GM12878 (cell line): ENCODE measurements at regions not wholly inside any gene's neighbourhood (a gene's known extent, or its start where the extent isn't known, plus 50 kb on each side); places are given as distances from the start of the nearest gene placed in this dataset.

ENCODE experiments used
- BACH1 ChIP-seq: fragments of 450-650 bp; IDR thresholded peaks from 2 replicates; pipeline ENCODE4 v1.6.1; 2017; ENCODE audit warnings: mild to moderate bottlenecking, borderline replicate concordance
- BCL11A ChIP-seq: IDR thresholded peaks from 2 replicates; pipeline ENCODE4 v1.6.1; 2011; ENCODE audit warnings: low read depth, low read length
- BRCA1 ChIP-seq: IDR thresholded peaks from 2 replicates; pipeline ENCODE4 v1.6.1; 2011; ENCODE audit warnings: low read depth, low read length, improper control_type of control experiment
- CHD1 ChIP-seq: IDR thresholded peaks from 2 replicates; pipeline ENCODE4 v1.6.1; 2012; ENCODE audit warnings: low read depth, low read length, improper control_type of control experiment
- CREB1 ChIP-seq: IDR thresholded peaks from 2 replicates; pipeline ENCODE4 v1.6.1; 2012; ENCODE audit warnings: low read depth, mild to moderate bottlenecking, inconsistent platforms
- EED ChIP-seq: sonication (generic); IDR thresholded peaks from 2 replicates; pipeline ENCODE4 v1.6.1; 2016; ENCODE audit warnings: antibody characterized with exemption, low read depth
- EP300 ChIP-seq, 2 experiments: fragments of 150-350 bp in 1 of 2; IDR thresholded peaks; 2 replicates each; pipeline ENCODE4 v1.6.1; 2011 to 2012; ENCODE audit warnings: low read depth in 2 of 2, low read length in 2 of 2, borderline replicate concordance in 1 of 2, improper control_type of control experiment in 1 of 2, inconsistent platforms in 1 of 2; ENCODE audit not compliant: control insufficient read depth in 1 of 2
- JUND ChIP-seq: IDR thresholded peaks from 2 replicates; pipeline ENCODE4 v1.6.1; 2012; ENCODE audit warnings: low read depth, mild to moderate bottlenecking, low read length, improper control_type of control experiment, moderate library complexity
- KAT2A ChIP-seq: conservative IDR thresholded peaks from 2 replicates; pipeline ENCODE4 v1.6.1; 2011; ENCODE audit warnings: low read depth, low read length; ENCODE audit not compliant: control insufficient read depth
- MTA3 ChIP-seq: IDR thresholded peaks from 2 replicates; pipeline ENCODE4 v1.6.1; 2012; ENCODE audit warnings: low read length, inconsistent platforms, borderline replicate concordance
- RCOR1 ChIP-seq: conservative IDR thresholded peaks from 2 replicates; pipeline ENCODE4 v1.6.1; 2012; ENCODE audit warnings: low read depth, low read length, improper control_type of control experiment
- SIX5 ChIP-seq: IDR thresholded peaks from 2 replicates; pipeline ENCODE4 v1.6.1; 2011; ENCODE audit warnings: mild to moderate bottlenecking, low read depth, low read length, moderate library complexity; ENCODE audit not compliant: severe bottlenecking
- SMARCA5 ChIP-seq: fragments of 450-650 bp; IDR thresholded peaks from 2 replicates; pipeline ENCODE4 v1.6.1; 2017; ENCODE audit warnings: mild to moderate bottlenecking
- ZNF217 ChIP-seq: fragments of 450-650 bp; IDR thresholded peaks from 2 replicates; pipeline ENCODE4 v1.6.1; 2017; ENCODE audit warnings: antibody characterized with exemption, mild to moderate bottlenecking
- TF ChIP-seq, protein P1 (sequence below): fragments of 450-650 bp; IDR thresholded peaks from 2 replicates; pipeline ENCODE4 v1.6.1; 2017; ENCODE audit warnings: mild to moderate bottlenecking, moderate library complexity
- TF ChIP-seq, protein P2 (sequence below): IDR thresholded peaks from 2 replicates; pipeline ENCODE4 v1.6.1; 2012; ENCODE audit warnings: low read depth, low read length, improper control_type of control experiment
- TF ChIP-seq, protein P3 (sequence below): fragments of 450-650 bp; IDR thresholded peaks from 2 replicates; pipeline ENCODE4 v1.6.1; 2017; ENCODE audit warnings: mild to moderate bottlenecking
- TF ChIP-seq, protein P4 (sequence below): fragments of 450-650 bp; IDR thresholded peaks from 2 replicates; pipeline ENCODE4 v1.6.1; 2018; ENCODE audit warnings: borderline replicate concordance, mild to moderate bottlenecking; ENCODE audit not compliant: partially characterized antibody
- TF ChIP-seq, protein P5 (sequence below): IDR thresholded peaks from 2 replicates; pipeline ENCODE4 v1.6.1; 2011; ENCODE audit warnings: low read depth, mild to moderate bottlenecking, low read length, moderate library complexity, borderline replicate concordance; ENCODE audit errors: extremely low read depth
- TF ChIP-seq, protein P6 (sequence below): IDR thresholded peaks from 2 replicates; pipeline ENCODE4 v1.6.1; 2011; ENCODE audit warnings: borderline replicate concordance, low read depth, mild to moderate bottlenecking, moderate library complexity, mixed read lengths, low read length; ENCODE audit not compliant: insufficient read depth; ENCODE audit errors: extremely low read length

DNA sequence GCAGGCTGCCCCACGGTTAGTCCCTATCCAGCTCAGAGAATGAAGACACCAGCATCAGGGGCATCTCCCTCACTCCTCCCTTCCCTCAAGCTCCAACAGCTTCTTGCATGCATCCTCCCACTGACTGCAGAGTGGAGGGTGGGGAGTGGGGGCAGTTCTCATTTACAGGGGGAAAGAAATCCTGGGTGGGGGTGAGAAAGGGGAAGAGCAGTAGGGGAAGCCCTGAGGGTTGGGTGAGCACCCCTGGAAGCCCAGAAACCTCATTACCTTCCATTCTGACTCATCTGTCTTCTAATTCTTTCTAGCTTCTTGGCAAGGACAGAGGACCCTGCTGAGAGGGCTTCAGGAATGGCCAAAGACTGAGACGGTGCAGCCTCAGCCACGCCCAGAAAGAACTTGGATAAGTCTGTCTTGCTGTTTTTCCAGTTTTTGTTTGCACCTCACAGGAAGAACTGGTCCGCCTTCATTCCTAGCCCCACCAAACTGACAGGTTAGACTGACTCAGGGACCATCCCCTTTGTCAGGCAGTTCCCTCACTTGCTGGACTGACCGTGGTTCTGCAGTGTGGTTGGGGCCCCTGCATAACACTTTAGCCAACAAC is 52.5 kb upstream of the WSB1 start (continued):
- TF ChIP-seq, protein P1, sequence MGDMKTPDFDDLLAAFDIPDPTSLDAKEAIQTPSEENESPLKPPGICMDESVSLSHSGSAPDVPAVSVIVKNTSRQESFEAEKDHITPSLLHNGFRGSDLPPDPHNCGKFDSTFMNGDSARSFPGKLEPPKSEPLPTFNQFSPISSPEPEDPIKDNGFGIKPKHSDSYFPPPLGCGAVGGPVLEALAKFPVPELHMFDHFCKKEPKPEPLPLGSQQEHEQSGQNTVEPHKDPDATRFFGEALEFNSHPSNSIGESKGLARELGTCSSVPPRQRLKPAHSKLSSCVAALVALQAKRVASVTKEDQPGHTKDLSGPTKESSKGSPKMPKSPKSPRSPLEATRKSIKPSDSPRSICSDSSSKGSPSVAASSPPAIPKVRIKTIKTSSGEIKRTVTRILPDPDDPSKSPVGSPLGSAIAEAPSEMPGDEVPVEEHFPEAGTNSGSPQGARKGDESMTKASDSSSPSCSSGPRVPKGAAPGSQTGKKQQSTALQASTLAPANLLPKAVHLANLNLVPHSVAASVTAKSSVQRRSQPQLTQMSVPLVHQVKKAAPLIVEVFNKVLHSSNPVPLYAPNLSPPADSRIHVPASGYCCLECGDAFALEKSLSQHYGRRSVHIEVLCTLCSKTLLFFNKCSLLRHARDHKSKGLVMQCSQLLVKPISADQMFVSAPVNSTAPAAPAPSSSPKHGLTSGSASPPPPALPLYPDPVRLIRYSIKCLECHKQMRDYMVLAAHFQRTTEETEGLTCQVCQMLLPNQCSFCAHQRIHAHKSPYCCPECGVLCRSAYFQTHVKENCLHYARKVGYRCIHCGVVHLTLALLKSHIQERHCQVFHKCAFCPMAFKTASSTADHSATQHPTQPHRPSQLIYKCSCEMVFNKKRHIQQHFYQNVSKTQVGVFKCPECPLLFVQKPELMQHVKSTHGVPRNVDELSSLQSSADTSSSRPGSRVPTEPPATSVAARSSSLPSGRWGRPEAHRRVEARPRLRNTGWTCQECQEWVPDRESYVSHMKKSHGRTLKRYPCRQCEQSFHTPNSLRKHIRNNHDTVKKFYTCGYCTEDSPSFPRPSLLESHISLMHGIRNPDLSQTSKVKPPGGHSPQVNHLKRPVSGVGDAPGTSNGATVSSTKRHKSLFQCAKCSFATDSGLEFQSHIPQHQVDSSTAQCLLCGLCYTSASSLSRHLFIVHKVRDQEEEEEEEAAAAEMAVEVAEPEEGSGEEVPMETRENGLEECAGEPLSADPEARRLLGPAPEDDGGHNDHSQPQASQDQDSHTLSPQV: no peak
- no peak for TF ChIP-seq MTA3
- TF ChIP-seq SIX5: no peak
- TF ChIP-seq, protein P2, sequence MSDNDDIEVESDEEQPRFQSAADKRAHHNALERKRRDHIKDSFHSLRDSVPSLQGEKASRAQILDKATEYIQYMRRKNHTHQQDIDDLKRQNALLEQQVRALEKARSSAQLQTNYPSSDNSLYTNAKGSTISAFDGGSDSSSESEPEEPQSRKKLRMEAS: no peak
- TF ChIP-seq, protein P3, sequence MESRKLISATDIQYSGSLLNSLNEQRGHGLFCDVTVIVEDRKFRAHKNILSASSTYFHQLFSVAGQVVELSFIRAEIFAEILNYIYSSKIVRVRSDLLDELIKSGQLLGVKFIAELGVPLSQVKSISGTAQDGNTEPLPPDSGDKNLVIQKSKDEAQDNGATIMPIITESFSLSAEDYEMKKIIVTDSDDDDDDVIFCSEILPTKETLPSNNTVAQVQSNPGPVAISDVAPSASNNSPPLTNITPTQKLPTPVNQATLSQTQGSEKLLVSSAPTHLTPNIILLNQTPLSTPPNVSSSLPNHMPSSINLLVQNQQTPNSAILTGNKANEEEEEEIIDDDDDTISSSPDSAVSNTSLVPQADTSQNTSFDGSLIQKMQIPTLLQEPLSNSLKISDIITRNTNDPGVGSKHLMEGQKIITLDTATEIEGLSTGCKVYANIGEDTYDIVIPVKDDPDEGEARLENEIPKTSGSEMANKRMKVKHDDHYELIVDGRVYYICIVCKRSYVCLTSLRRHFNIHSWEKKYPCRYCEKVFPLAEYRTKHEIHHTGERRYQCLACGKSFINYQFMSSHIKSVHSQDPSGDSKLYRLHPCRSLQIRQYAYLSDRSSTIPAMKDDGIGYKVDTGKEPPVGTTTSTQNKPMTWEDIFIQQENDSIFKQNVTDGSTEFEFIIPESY: no peak
- no peak for TF ChIP-seq SMARCA5
- peak; percentile 53 for TF ChIP-seq BCL11A
- TF ChIP-seq, protein P4, sequence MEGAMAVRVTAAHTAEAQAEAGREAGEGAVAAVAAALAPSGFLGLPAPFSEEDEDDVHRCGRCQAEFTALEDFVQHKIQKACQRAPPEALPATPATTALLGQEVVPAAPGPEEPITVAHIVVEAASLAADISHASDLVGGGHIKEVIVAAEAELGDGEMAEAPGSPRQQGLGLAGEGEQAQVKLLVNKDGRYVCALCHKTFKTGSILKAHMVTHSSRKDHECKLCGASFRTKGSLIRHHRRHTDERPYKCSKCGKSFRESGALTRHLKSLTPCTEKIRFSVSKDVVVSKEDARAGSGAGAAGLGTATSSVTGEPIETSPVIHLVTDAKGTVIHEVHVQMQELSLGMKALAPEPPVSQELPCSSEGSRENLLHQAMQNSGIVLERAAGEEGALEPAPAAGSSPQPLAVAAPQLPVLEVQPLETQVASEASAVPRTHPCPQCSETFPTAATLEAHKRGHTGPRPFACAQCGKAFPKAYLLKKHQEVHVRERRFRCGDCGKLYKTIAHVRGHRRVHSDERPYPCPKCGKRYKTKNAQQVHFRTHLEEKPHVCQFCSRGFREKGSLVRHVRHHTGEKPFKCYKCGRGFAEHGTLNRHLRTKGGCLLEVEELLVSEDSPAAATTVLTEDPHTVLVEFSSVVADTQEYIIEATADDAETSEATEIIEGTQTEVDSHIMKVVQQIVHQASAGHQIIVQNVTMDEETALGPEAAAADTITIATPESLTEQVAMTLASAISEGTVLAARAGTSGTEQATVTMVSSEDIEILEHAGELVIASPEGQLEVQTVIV: no peak
- TF ChIP-seq ZNF217: no peak
- TF ChIP-seq BACH1: no peak
- TF ChIP-seq RCOR1: no peak
- TF ChIP-seq, protein P5, sequence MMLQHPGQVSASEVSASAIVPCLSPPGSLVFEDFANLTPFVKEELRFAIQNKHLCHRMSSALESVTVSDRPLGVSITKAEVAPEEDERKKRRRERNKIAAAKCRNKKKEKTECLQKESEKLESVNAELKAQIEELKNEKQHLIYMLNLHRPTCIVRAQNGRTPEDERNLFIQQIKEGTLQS: no peak
- peak; percentile 29 to 58; a peak in 2 of 4 replicates for TF ChIP-seq EP300 (IDR thresholded peaks at IDR 0.05; ENCODE audit: borderline replicate concordance in 1 of 2, control insufficient read depth in 1 of 2, low read depth in 2 of 2, low read length in 2 of 2)
- peak; percentile 72; the same call in 1 of the 2 replicates for TF ChIP-seq JUND
- no peak for TF ChIP-seq KAT2A
- peak; percentile 90 for TF ChIP-seq EED
- TF ChIP-seq, protein P6, sequence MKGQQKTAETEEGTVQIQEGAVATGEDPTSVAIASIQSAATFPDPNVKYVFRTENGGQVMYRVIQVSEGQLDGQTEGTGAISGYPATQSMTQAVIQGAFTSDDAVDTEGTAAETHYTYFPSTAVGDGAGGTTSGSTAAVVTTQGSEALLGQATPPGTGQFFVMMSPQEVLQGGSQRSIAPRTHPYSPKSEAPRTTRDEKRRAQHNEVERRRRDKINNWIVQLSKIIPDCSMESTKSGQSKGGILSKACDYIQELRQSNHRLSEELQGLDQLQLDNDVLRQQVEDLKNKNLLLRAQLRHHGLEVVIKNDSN: no peak
- 0 out of 2 replicates have a peak, but pooled peaks have one; percentile 30 for TF ChIP-seq CREB1
- TF ChIP-seq BRCA1: no peak
- TF ChIP-seq CHD1: no peak
